ENCODE measurements at regions not wholly inside any gene's neighbourhood (a gene's known extent, or its start where the extent isn't known, plus 50 kb on each side); places are given as distances from the start of the nearest gene placed in this dataset.

DNA sequence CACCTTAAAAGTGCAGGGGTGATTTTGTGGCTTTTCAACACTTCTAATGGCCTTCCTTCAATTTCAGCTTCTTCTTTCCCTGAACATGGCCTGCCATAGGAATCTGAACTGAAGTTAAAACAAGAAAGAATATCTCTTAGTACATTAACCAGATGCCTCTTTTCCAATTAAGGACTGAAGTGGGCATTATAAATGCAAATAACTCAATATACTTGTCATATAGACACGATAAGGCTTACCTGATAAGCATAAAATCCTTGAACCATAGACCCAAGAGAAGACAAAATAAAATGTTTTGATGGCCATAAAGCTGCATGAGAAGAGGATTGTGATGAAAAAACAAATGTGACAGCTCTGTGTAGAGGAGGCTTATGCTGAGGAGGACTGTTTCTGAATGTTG, 173.1 kb downstream of the MC4R start:
- Histone ChIP-seq H3K23ac (ENCODE audit: insufficient read length) (no peak overlapping the region), H3K27ac (ENCODE audit: low read depth, low read length) (no peak overlapping the region)
- no peak for TF ChIP-seq CBX8 (IDR thresholded peaks at IDR 0.05; ENCODE audit: borderline replicate concordance, low read depth, low read length)
- no peak for TF ChIP-seq PHF8 (conservative IDR thresholded peaks at IDR 0.05; ENCODE audit: low read depth, low read length)
- no peak for TF ChIP-seq CTBP2 (IDR thresholded peaks at IDR 0.05; ENCODE audit: borderline replicate concordance, insufficient read depth, insufficient read length, low read length)
- no peak for TF ChIP-seq SIN3A (conservative IDR thresholded peaks at IDR 0.05 in 1 of 2, IDR thresholded peaks at IDR 0.05 in 1 of 2; ENCODE audit: low read depth in 1 of 2, low read length in 2 of 2)
- no peak for TF ChIP-seq RAD21 (IDR thresholded peaks at IDR 0.05 in 1 of 2, conservative IDR thresholded peaks at IDR 0.05 in 1 of 2; ENCODE audit: low read depth in 2 of 2, low read length in 2 of 2)
- TF ChIP-seq HDAC2 (IDR thresholded peaks at IDR 0.05; ENCODE audit: borderline replicate concordance in 1 of 2, low read depth in 2 of 2, low read length in 2 of 2): no peak
- TF ChIP-seq RNF2 (IDR thresholded peaks at IDR 0.05; ENCODE audit: borderline replicate concordance, low read depth, low read length, missing control alignments, poor library complexity, severe bottlenecking): no peak
- no peak for TF ChIP-seq TBP (IDR thresholded peaks at IDR 0.05; ENCODE audit: low read depth, low read length)
- TF ChIP-seq EZH2 (IDR thresholded peaks at IDR 0.05; ENCODE audit: low read depth, low read length, severe bottlenecking): no peak

More for the DNA sequence above, 173.1 kb downstream of the MC4R start:
- Histone ChIP-seq H4K20me1 (replicated peaks in 1 of 2; ENCODE audit: control insufficient read depth in 1 of 2, insufficient read depth in 2 of 2, low read length in 2 of 2) (no peaks in the 10 kb centered on the region), H3K14ac (ENCODE audit: insufficient read length) (no peak overlapping the region), H3K4me3 (ENCODE audit: extremely low read depth in 1 of 4, insufficient read depth in 2 of 4, low read depth in 3 of 4, low read length in 4 of 4) (no peak overlapping the region), H2BK12ac (ENCODE audit: low read depth, low read length) (no peak overlapping the region), H3K79me1 (ENCODE audit: low read depth, low read length) (no peaks in the 10 kb centered on the region), H4K8ac (ENCODE audit: extremely low read depth, insufficient read depth, low read length) (no peak overlapping the region), H3K27me3 (replicated peaks in 1 of 4; ENCODE audit: control insufficient read depth in 3 of 4, extremely low read depth in 1 of 4, insufficient read depth in 3 of 4, low read length in 3 of 4) (no peaks in the 10 kb centered on the region), H3K9me3 (ENCODE audit: insufficient read depth in 2 of 2, low read depth in 1 of 2, low read length in 1 of 2) (no peaks in the 10 kb centered on the region), H3K36me3 (ENCODE audit: control insufficient read depth in 2 of 4, insufficient read depth in 4 of 4, low read length in 3 of 4) (no peaks in the 10 kb centered on the region), H2BK20ac (ENCODE audit: low read length) (no peak overlapping the region), H2AFZ (ENCODE audit: low read length) (no peak overlapping the region), H4K91ac (replicated peaks; ENCODE audit: insufficient read length, low read length) (no peak overlapping the region), H3K4me2 (ENCODE audit: insufficient read depth in 1 of 2, low read depth in 2 of 2, low read length in 2 of 2) (no peak overlapping the region), H4K5ac (ENCODE audit: insufficient read length, low read depth, low read length) (no peak overlapping the region), H3K9ac (replicated peaks in 1 of 4; ENCODE audit: extremely low read depth in 1 of 4, low read depth in 3 of 4, low read length in 3 of 4) (no peak overlapping the region), H3K79me2 (ENCODE audit: control insufficient read depth in 1 of 2, insufficient read depth in 2 of 2, low read length in 2 of 2) (no peaks in the 10 kb centered on the region), H2BK120ac (replicated peaks; ENCODE audit: low read depth, low read length) (no peak overlapping the region), H3K18ac (ENCODE audit: extremely low read depth, low read length) (no peak overlapping the region), H3K23me2 (ENCODE audit: low read depth, low read length) (no peaks in the 10 kb centered on the region), H2BK5ac (ENCODE audit: low read depth, low read length) (no peak overlapping the region), H2AK5ac (ENCODE audit: low read depth, low read length) (no peak overlapping the region), H3K4me1 (replicated peaks in 1 of 4; ENCODE audit: control insufficient read depth in 3 of 4, insufficient read depth in 4 of 4, low read length in 3 of 4) (no peaks in the 10 kb centered on the region), H3K4ac (replicated peaks; ENCODE audit: insufficient read length, low read depth, low read length) (no peak overlapping the region), H2BK15ac (ENCODE audit: low read length) (no peak overlapping the region), H3K56ac (replicated peaks; ENCODE audit: insufficient read length, low read depth, low read length) (no peak overlapping the region)
- FAIRE-seq (no peak), DNase-seq (ENCODE audit: low read depth in 1 of 2, low spot score in 2 of 2) (no peak)
- ChIA-PET CTCF (ENCODE audit: partially characterized antibody) (no interaction called here), POLR2A (ENCODE audit: partially characterized antibody) (no interaction called here)
- WGBS, 2 experiments (ENCODE audit: extremely low coverage in 1 of 2, insufficient coverage in 1 of 2, insufficient read length in 1 of 2, insufficient replicate concordance in 2 of 2, low coverage in 1 of 2, low lambda C conversion rate in 2 of 2, missing lambda C conversion rate in 1 of 2): 78% methylated on average over 1 of the region's 1 CpG; no CpG with 5 or more reads in 1 of the 2 experiments

Measured in H1 (cell line).